ENCODE measurements at regions not wholly inside any gene's neighbourhood (a gene's known extent, or its start where the extent isn't known, plus 50 kb on each side); places are given as distances from the start of the nearest gene placed in this dataset.
"Not testable (repeated sequence)": the region's sequence is repeated elsewhere in the genome, so short reads cannot be mapped to it uniquely, and the experiment has no call there.

GRCh38 chrX:1051421-1051820 is 161.0 kb downstream of the CRLF2 start:
- Histone ChIP-seq H3K4me3 (no peak overlapping the region), H3K27ac (no peak overlapping the region), H3K4me1 (no peaks in the 10 kb centered on the region), H3K27me3 (no peaks in the 10 kb centered on the region), H3K36me3 (no peaks in the 10 kb centered on the region), H3K9me3 (peaks cover 0 to 65% (median 33%) of the 10 kb centered on the region in 11 donors)
- 97 to 98% methylated on average over 1 of the region's 1 CpG for WGBS, 2 donors
- ATAC-seq (no peak), DNase-seq (no peak)
- intact Hi-C loops (cut with DNase I), result no loop called here
- TF ChIP-seq, protein P1, sequence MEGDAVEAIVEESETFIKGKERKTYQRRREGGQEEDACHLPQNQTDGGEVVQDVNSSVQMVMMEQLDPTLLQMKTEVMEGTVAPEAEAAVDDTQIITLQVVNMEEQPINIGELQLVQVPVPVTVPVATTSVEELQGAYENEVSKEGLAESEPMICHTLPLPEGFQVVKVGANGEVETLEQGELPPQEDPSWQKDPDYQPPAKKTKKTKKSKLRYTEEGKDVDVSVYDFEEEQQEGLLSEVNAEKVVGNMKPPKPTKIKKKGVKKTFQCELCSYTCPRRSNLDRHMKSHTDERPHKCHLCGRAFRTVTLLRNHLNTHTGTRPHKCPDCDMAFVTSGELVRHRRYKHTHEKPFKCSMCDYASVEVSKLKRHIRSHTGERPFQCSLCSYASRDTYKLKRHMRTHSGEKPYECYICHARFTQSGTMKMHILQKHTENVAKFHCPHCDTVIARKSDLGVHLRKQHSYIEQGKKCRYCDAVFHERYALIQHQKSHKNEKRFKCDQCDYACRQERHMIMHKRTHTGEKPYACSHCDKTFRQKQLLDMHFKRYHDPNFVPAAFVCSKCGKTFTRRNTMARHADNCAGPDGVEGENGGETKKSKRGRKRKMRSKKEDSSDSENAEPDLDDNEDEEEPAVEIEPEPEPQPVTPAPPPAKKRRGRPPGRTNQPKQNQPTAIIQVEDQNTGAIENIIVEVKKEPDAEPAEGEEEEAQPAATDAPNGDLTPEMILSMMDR (IDR thresholded peaks at IDR 0.05), result no peak

DNA sequence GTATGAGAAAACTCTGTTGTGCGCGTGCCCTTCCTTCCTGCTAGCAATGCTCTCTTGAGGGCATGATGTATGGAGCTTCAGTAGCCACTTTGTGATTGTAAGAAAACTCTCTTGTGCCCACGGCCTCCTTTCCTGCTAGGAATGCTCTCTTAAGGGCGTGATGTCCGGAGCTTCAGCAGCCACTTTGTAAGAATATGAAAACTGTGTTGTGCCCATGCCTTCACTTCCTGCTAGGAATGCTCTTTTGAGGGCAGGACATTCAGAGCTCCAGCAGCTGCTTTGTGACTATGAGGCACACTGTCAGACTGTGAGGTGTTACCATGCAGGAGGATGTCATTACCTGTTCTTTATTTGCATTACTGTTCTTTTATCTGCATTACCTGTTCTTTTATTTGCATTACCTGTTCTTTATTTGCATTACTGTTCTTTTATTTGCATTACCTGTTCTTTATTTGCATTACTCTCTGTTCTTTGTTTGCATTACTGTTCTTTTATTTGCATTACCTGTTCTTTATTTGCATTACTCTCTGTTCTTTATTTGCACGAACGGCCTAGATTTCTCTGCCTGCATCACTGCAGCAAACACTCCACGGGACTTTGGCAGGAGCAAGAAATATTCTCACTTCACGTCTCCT is 166.7 kb downstream of the CRLF2 start:
- H3K27ac ChIP-seq, result no peak overlapping the region
- 86 to 89% methylated on average over 9 of the region's 9 CpGs for WGBS, 2 donors
- H3K27me3 ChIP-seq, result no peaks in the 10 kb centered on the region
- ATAC-seq, result no peak
- no peaks in the 10 kb centered on the region for H3K36me3 ChIP-seq
- no peak for DNase-seq
- H3K4me1 ChIP-seq, result no peaks in the 10 kb centered on the region
- intact Hi-C loops (cut with DNase I), result no loop called here
- H3K4me3 ChIP-seq, result no peak overlapping the region
- peaks cover 0 to 36% (median 17%) of the 10 kb centered on the region in 11 donors for H3K9me3 ChIP-seq
- TF ChIP-seq, protein P1 (IDR thresholded peaks at IDR 0.05), result no peak

- H3K36me3 ChIP-seq, result no peaks in the 10 kb centered on the region
- no peak overlapping the region for H3K4me3 ChIP-seq
- ATAC-seq (no peak), DNase-seq (no peak)
- intact Hi-C loops (cut with DNase I), result no loop called here
- 84 to 87% methylated on average over 11 of the region's 11 CpGs for WGBS, 2 donors
- peaks cover 0 to 39% (median 22%) of the 10 kb centered on the region in 11 donors for H3K9me3 ChIP-seq
- TF ChIP-seq, protein P1 (IDR thresholded peaks at IDR 0.05), result no peak
- no peaks in the 10 kb centered on the region for H3K4me1 ChIP-seq
- no peak overlapping the region for H3K27ac ChIP-seq
- H3K27me3 ChIP-seq, result no peaks in the 10 kb centered on the region
Measured at GRCh38 chrX:1041091-1041490, 171.4 kb downstream of the CRLF2 start.

GRCh38 chrX:1035931-1036330 is 176.5 kb downstream of the CRLF2 start:
- H3K9me3 ChIP-seq, result peaks cover 0 to 45% (median 6%) of the 10 kb centered on the region in 11 donors
- H3K27me3 ChIP-seq; ATAC-seq; H3K27ac ChIP-seq; intact Hi-C loops (cut with DNase I); H3K4me1 ChIP-seq; DNase-seq; H3K4me3 ChIP-seq; H3K36me3 ChIP-seq: not testable (repeated sequence)
- 87 to 92% methylated on average over 14 of the region's 14 CpGs for WGBS, 2 donors

GRCh38 chrX:1035206-1035605 is 177.2 kb downstream of the CRLF2 start:
- TF ChIP-seq, protein P1 (IDR thresholded peaks at IDR 0.05), result no peak
- H3K4me1 ChIP-seq, result no peaks in the 10 kb centered on the region
- 71 to 78% methylated on average over 19 of the region's 19 CpGs for WGBS, 2 donors
- H3K27me3 ChIP-seq, result no peaks in the 10 kb centered on the region
- ATAC-seq (no peak), DNase-seq (no peak)
- peaks cover 0 to 45% (median 6%) of the 10 kb centered on the region in 11 donors for H3K9me3 ChIP-seq
- no peak overlapping the region for H3K4me3 ChIP-seq
- no peaks in the 10 kb centered on the region for H3K36me3 ChIP-seq
- no peak overlapping the region for H3K27ac ChIP-seq
- intact Hi-C loops (cut with DNase I), result no loop called here
